ENCODE measurements at regions not wholly inside any gene's neighbourhood (a gene's known extent, or its start where the extent isn't known, plus 50 kb on each side); places are given as distances from the start of the nearest gene placed in this dataset.

GRCh38 chr9:91067306-91067860 lies 265.8 kb downstream of the SYK start:
- no peaks in the 10 kb centered on the region for H3K4me1 ChIP-seq (ENCODE audit: control insufficient read depth, insufficient read depth, low read length)
- no peak overlapping the region for H3K9ac ChIP-seq (ENCODE audit: low read length)
- H3K4me3 ChIP-seq (ENCODE audit: low read length) = no peak overlapping the region
- no peaks in the 10 kb centered on the region for H3K27me3 ChIP-seq (ENCODE audit: control insufficient read depth, insufficient read depth, low read length)
- no peak overlapping the region for H3K27ac ChIP-seq (ENCODE audit: low read depth, low read length)
- H3K36me3 ChIP-seq (ENCODE audit: control insufficient read depth, insufficient read depth, low read length) = no peaks in the 10 kb centered on the region

GRCh38 chr9:91071184-91071990 lies 269.8 kb downstream of the SYK start:
- Histone ChIP-seq H3K4me1 (ENCODE audit: control insufficient read depth, insufficient read depth, low read length) (no peaks in the 10 kb centered on the region), H3K27ac (ENCODE audit: low read depth, low read length) (no peak overlapping the region), H3K27me3 (ENCODE audit: control insufficient read depth, insufficient read depth, low read length) (no peaks in the 10 kb centered on the region), H3K9ac (ENCODE audit: low read length) (no peak overlapping the region), H3K36me3 (ENCODE audit: control insufficient read depth, insufficient read depth, low read length) (no peaks in the 10 kb centered on the region), H3K4me3 (ENCODE audit: low read length) (no peak overlapping the region)

- Histone ChIP-seq H3K27me3 (ENCODE audit: control insufficient read depth, insufficient read depth, low read length) (no peaks in the 10 kb centered on the region), H3K36me3 (ENCODE audit: control insufficient read depth, insufficient read depth, low read length) (no peaks in the 10 kb centered on the region), H3K4me3 (ENCODE audit: low read length) (no peak overlapping the region), H3K4me1 (ENCODE audit: control insufficient read depth, insufficient read depth, low read length) (no peaks in the 10 kb centered on the region), H3K9ac (ENCODE audit: low read length) (no peak overlapping the region), H3K27ac (ENCODE audit: low read depth, low read length) (no peak overlapping the region)
Observed at GRCh38 chr9:91073049-91073810, 271.6 kb downstream of the SYK start.

GRCh38 chr9:91073811-91074771 lies 272.5 kb downstream of the SYK start:
- no peaks in the 10 kb centered on the region for H3K27me3 ChIP-seq (ENCODE audit: control insufficient read depth, insufficient read depth, low read length)
- H3K27ac ChIP-seq (ENCODE audit: low read depth, low read length) = no peak overlapping the region
- H3K9ac ChIP-seq (ENCODE audit: low read length) = no peak overlapping the region
- no peak overlapping the region for H3K4me3 ChIP-seq (ENCODE audit: low read length)
- no peaks in the 10 kb centered on the region for H3K4me1 ChIP-seq (ENCODE audit: control insufficient read depth, insufficient read depth, low read length)
- H3K36me3 ChIP-seq (ENCODE audit: control insufficient read depth, insufficient read depth, low read length) = no peaks in the 10 kb centered on the region

GRCh38 chr9:91074866-91075265 lies 273.2 kb downstream of the SYK start:
- H3K27ac ChIP-seq (ENCODE audit: low read depth, low read length) = no peak overlapping the region
- H3K36me3 ChIP-seq (ENCODE audit: control insufficient read depth, insufficient read depth, low read length) = no peaks in the 10 kb centered on the region
- H3K4me3 ChIP-seq (ENCODE audit: low read length) = no peak overlapping the region
- no peaks in the 10 kb centered on the region for H3K4me1 ChIP-seq (ENCODE audit: control insufficient read depth, insufficient read depth, low read length)
- H3K27me3 ChIP-seq (ENCODE audit: control insufficient read depth, insufficient read depth, low read length) = no peaks in the 10 kb centered on the region
- H3K9ac ChIP-seq (ENCODE audit: low read length) = no peak overlapping the region

- Histone ChIP-seq H3K4me3 (ENCODE audit: low read length) (no peak overlapping the region), H3K27ac (ENCODE audit: low read depth, low read length) (no peak overlapping the region), H3K27me3 (ENCODE audit: control insufficient read depth, insufficient read depth, low read length) (no peaks in the 10 kb centered on the region), H3K4me1 (ENCODE audit: control insufficient read depth, insufficient read depth, low read length) (no peaks in the 10 kb centered on the region), H3K36me3 (ENCODE audit: control insufficient read depth, insufficient read depth, low read length) (no peaks in the 10 kb centered on the region), H3K9ac (ENCODE audit: low read length) (no peak overlapping the region)
Observed at GRCh38 chr9:91075279-91075678, 273.7 kb downstream of the SYK start.

GRCh38 chr9:91077624-91078368 lies 276.2 kb downstream of the SYK start:
- Histone ChIP-seq H3K27ac (ENCODE audit: low read depth, low read length) (no peak overlapping the region), H3K9ac (ENCODE audit: low read length) (no peak overlapping the region)

GRCh38 chr9:91078369-91078695 lies 276.7 kb downstream of the SYK start:
- Histone ChIP-seq H3K4me3 (ENCODE audit: low read length) (no peak overlapping the region), H3K36me3 (ENCODE audit: control insufficient read depth, insufficient read depth, low read length) (no peaks in the 10 kb centered on the region), H3K9ac (ENCODE audit: low read length) (no peak overlapping the region), H3K27ac (ENCODE audit: low read depth, low read length) (no peak overlapping the region), H3K4me1 (ENCODE audit: control insufficient read depth, insufficient read depth, low read length) (no peaks in the 10 kb centered on the region), H3K27me3 (ENCODE audit: control insufficient read depth, insufficient read depth, low read length) (no peaks in the 10 kb centered on the region)

More at GRCh38 chr9:91077624-91078368, 276.2 kb downstream of the SYK start:
- no peaks in the 10 kb centered on the region for H3K36me3 ChIP-seq (ENCODE audit: control insufficient read depth, insufficient read depth, low read length)
- no peak overlapping the region for H3K4me3 ChIP-seq (ENCODE audit: low read length)
- no peaks in the 10 kb centered on the region for H3K4me1 ChIP-seq (ENCODE audit: control insufficient read depth, insufficient read depth, low read length)
- no peaks in the 10 kb centered on the region for H3K27me3 ChIP-seq (ENCODE audit: control insufficient read depth, insufficient read depth, low read length)

- H3K27ac ChIP-seq (ENCODE audit: low read depth, low read length) = no peak overlapping the region
- no peak overlapping the region for H3K9ac ChIP-seq (ENCODE audit: low read length)
- no peak overlapping the region for H3K4me3 ChIP-seq (ENCODE audit: low read length)
- no peaks in the 10 kb centered on the region for H3K4me1 ChIP-seq (ENCODE audit: control insufficient read depth, insufficient read depth, low read length)
- H3K27me3 ChIP-seq (ENCODE audit: control insufficient read depth, insufficient read depth, low read length) = no peaks in the 10 kb centered on the region
- H3K36me3 ChIP-seq (ENCODE audit: control insufficient read depth, insufficient read depth, low read length) = no peaks in the 10 kb centered on the region
Observed at GRCh38 chr9:91082731-91083130, 279.0 kb downstream of the AUH start.

GRCh38 chr9:91084896-91085516 lies 276.7 kb downstream of the AUH start:
- H3K4me3 ChIP-seq (ENCODE audit: low read length) = no peak overlapping the region
- H3K4me1 ChIP-seq (ENCODE audit: control insufficient read depth, insufficient read depth, low read length) = no peaks in the 10 kb centered on the region
- no peaks in the 10 kb centered on the region for H3K36me3 ChIP-seq (ENCODE audit: control insufficient read depth, insufficient read depth, low read length)
- H3K27me3 ChIP-seq (ENCODE audit: control insufficient read depth, insufficient read depth, low read length) = no peaks in the 10 kb centered on the region
- H3K27ac ChIP-seq (ENCODE audit: low read depth, low read length) = no peak overlapping the region
- no peak overlapping the region for H3K9ac ChIP-seq (ENCODE audit: low read length)

GRCh38 chr9:91085517-91086291 lies 276.0 kb downstream of the AUH start:
- H3K27ac ChIP-seq (ENCODE audit: low read depth, low read length) = no peak overlapping the region

More at GRCh38 chr9:91085517-91086291, 276.0 kb downstream of the AUH start:
- no peak overlapping the region for H3K9ac ChIP-seq (ENCODE audit: low read length)
- no peaks in the 10 kb centered on the region for H3K4me1 ChIP-seq (ENCODE audit: control insufficient read depth, insufficient read depth, low read length)
- H3K27me3 ChIP-seq (ENCODE audit: control insufficient read depth, insufficient read depth, low read length) = no peaks in the 10 kb centered on the region
- no peaks in the 10 kb centered on the region for H3K36me3 ChIP-seq (ENCODE audit: control insufficient read depth, insufficient read depth, low read length)
- H3K4me3 ChIP-seq (ENCODE audit: low read length) = no peak overlapping the region
